Upper lobe of left lung (tissue), 4 donors: ENCODE measurements at regions not wholly inside any gene's neighbourhood (a gene's known extent, or its start where the extent isn't known, plus 50 kb on each side); places are given as distances from the start of the nearest gene placed in this dataset.
"Not testable (repeated sequence)": the region's sequence is repeated elsewhere in the genome, so short reads cannot be mapped to it uniquely, and the experiment has no call there.

Experiments used
- POLR2A ChIP-seq, 4 donors: fragments of 450-650 bp; IDR thresholded peaks; one replicate each; pipeline ENCODE4 v1.5.1; 2016 to 2017; ENCODE audit warnings: antibody characterized with exemption in 4 of 4, mild to moderate bottlenecking in 2 of 4
- TF ChIP-seq, protein P1 (sequence below), 6 experiments: fragments of 450-650 bp in 4 of 6; fragments of 200-600 bp in 2 of 6; sonication (generic) in 2 of 6; IDR thresholded peaks; one replicate each; pipeline ENCODE4 v1.5.1; 2016 to 2019; ENCODE audit warnings: antibody characterized with exemption in 6 of 6

DNA sequence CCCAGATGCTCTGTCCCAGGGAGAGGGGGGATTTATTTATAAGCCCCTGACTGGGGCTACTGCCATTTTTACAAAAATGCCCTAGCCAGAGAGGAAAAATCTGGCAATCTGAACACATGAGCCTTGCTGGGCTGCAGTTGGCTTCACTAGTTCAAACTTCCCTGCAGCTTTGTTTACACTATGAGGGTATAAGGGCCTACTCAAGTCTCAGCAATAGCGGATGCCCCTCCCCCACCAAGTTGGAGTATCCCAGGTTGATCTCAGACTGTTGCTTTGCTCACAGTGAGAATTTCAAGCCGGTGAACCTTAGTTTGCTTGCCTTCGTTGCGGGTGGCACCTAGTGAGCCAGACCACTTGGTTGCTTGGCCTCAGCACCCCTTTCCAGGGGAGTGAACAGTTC is 246.6 kb downstream of the CDY1 start:
- TF ChIP-seq POLR2A (IDR thresholded peaks at IDR 0.05), result not testable (repeated sequence)
- TF ChIP-seq, protein P1, sequence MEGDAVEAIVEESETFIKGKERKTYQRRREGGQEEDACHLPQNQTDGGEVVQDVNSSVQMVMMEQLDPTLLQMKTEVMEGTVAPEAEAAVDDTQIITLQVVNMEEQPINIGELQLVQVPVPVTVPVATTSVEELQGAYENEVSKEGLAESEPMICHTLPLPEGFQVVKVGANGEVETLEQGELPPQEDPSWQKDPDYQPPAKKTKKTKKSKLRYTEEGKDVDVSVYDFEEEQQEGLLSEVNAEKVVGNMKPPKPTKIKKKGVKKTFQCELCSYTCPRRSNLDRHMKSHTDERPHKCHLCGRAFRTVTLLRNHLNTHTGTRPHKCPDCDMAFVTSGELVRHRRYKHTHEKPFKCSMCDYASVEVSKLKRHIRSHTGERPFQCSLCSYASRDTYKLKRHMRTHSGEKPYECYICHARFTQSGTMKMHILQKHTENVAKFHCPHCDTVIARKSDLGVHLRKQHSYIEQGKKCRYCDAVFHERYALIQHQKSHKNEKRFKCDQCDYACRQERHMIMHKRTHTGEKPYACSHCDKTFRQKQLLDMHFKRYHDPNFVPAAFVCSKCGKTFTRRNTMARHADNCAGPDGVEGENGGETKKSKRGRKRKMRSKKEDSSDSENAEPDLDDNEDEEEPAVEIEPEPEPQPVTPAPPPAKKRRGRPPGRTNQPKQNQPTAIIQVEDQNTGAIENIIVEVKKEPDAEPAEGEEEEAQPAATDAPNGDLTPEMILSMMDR (IDR thresholded peaks at IDR 0.05), result not testable (repeated sequence)
